Activated CD4-positive, alpha-beta T cell treated with anti-CD3 and anti-CD28 coated beads, Interleukin-2, amount 50 U/mL, for 48 hours (primary cell): ENCODE measurements at regions not wholly inside any gene's neighbourhood (a gene's known extent, or its start where the extent isn't known, plus 50 kb on each side); places are given as distances from the start of the nearest gene placed in this dataset.

Experiments used
- DNase-seq, 2 experiments: peaks; one replicate each; pipeline ENCODE4 v3.0.0-alpha.2; 2020

GRCh38 chr2:45300026-45300750 is 290.9 kb upstream of the SIX2 start:
- no peak for DNase-seq

DNA sequence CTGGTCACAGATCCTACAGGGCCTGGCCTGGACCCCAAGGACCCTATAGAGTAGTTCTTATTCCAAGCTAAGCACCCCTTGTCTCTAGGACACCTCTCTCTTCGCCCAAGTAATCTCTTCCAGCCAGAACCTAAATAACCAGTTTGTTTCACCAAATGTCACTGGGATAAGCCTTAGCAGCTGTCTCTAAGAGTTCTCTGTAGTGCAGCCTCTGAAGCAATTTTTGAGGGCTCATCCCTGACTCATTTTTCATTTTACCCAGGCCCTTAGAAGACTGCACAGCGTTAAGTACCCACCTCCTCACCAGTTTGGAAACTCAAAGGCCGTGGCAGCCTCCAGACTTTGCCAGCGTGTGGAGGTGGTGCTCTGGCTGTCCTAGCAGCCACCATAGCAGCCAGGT is 290.1 kb upstream of the SIX2 start:
- DNase-seq, result no peak

GRCh38 chr2:45293182-45293581 is 283.9 kb upstream of the SIX2 start:
- no peak for DNase-seq

- no peak for DNase-seq
Measured at GRCh38 chr2:45291296-45291701, 282.0 kb upstream of the SIX2 start.

DNA sequence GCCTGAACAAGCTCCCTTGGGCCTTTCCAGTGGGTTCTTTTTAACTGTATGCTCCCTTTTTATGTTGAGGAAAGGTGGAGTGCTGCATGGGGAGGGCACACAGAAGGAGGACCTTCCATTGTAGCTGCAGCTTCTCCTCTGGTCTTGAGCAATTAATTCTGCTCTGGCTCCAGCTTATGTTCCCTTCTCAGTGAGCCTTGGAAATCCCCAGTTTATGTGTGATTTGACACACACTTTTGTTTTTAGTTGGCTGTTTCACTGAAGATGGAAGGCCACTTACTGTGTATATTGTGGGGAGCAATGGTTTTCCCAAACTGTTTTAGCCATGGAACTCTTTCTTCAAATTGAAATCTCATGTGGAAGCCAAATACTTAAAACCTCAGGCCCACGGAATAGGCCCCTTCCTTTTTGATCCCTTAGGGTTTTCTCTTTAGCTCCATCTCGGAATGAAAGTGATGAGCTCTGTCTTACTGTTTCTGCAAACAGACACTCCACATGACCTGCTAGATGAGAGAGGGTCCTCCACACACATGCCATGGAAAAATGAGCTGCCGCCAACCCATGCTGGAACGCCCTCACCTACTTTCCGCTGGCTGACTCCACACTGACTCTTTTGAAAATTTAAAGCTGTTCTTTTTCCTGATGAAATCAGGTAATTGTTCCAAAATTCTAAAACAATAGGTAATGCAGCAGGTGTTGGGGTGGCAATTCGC is 280.9 kb upstream of the SIX2 start:
- DNase-seq, result no peak

- no peak for DNase-seq
Measured at GRCh38 chr2:45288532-45289417, 279.5 kb upstream of the SIX2 start.

GRCh38 chr2:45287045-45287444 is 277.8 kb upstream of the SIX2 start:
- DNase-seq, result no peak

DNA sequence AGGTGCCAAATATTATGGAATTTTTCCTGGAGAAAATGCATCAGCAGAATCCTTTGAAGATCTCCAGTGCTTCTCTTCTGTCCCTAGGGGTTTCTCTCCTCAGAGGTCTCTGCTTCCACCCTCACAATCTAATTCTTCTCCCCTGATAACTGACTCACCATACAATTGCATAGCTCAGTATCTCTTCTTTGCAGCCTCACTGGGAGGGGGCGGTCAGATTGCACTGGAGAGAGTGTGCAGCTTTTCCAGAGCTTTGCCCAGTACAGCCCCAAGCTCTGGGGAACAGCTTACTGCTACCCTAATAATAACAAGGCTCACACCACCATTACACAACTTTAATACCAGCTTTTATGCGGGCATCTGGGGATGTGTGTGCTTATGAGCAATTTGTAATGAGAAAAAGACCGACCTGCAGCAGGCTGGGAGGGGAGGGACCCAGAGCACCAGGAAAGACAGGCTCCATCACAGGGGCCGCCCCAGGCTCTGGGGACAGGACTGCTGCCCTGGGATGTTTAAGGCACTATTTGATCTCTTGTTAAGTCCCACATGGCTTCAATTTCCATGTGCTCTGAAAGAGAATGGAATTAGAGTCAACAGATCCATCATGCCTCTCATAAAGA is 276.6 kb upstream of the SIX2 start:
- no peak for DNase-seq

DNA sequence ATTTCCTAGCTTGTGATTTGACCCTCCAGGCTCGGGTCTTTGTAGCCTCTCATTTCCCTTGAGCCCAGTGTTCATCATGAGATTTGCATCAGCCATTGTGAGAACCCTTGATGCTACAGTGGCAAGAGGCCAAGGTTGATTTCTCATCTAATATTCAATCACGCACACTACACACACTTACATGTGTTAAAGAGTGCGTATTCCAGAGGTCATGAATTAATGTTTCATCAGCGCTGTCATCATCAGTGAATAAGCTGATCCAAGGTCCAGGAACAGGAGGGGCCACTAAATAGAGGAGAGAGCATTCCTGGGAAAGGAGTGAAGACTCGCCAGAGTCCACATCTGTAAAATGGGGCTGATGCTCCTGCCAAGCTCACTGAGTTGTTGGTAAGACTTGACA is 276.1 kb upstream of the SIX2 start:
- DNase-seq, result no peak

DNA sequence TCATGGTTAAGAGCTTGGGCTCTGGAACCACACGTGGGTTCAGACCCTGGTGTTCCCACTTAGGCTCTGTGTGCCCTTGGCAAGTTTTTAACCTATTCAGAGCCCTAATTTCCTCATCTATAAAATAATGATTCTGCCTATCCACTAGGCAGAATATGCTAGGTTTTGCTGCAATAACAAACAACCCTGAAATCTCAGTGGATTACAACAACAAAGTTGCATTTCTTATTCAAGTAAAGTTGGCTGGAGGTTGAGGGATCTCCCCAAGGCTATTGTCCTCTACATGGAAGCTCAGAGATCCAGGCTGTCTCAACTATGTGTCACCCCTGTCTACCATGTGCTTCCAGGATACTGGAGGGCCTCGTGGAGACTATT is 275.4 kb upstream of the SIX2 start:
- DNase-seq, result no peak

- DNase-seq, result no peak
Measured at GRCh38 chr2:45283764-45284620, 274.7 kb upstream of the SIX2 start.

DNA sequence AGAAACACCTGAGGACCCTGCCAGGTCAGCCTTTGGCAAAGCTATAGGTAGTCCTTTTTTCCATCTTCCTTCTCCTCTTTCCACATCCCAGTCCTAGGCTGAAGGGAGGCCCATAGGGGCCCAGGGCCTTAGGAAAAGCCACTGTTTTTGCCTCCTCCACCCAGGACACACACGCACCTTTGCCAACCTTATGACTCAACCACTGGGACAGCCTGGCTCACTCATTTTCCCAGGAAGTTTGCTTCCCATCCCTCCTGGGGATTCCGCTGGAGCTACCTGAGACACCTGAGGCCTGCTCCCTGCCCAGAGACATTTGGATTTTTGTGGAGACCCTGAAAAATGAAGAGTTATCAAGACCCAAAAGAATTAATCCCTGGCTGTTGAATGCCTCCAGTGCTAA is 273.4 kb upstream of the SIX2 start:
- DNase-seq, result no peak

DNA sequence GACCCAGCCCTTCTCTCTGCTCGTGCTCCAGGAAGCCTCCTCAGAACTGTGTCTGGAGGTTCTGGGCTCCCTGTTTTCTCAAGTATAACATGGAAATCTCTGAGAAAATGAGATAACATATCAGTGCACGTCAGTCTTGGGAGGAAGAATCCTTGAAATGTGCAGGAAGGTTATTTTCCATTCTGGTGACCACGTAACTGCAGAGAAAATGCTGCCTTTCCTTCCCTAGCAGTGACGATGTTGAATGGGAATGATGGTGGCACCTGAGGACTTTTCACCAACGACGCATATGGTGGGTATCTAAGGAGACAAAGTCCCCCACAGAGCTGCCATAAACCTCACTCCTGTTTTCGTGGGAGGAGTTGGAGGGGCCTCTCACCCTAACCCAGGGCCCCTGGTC is 272.1 kb upstream of the SIX2 start:
- DNase-seq, result no peak

GRCh38 chr2:45280794-45281193 is 271.5 kb upstream of the SIX2 start:
- DNase-seq, result no peak

DNA sequence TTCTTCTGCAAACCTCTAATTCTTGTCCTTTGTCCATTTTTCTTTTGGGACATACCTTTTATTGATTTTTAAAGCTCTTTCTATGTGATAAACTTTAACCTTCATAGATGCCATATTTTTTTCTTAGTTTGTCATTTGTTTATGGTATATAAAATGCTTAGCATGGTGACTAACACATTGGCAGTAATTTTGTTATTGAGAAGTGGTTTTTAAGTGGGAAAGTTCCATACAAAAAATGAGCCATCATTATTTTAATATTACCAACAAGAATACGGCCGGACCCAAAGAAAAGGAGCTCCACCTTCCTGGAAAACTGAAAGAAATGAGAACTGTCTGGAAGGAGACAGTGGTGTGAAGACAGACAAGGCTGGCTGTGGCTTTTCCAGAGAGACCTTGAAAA is 270.1 kb upstream of the SIX2 start:
- DNase-seq, result no peak

GRCh38 chr2:45278365-45279078 is 269.3 kb upstream of the SIX2 start:
- DNase-seq, result no peak

DNA sequence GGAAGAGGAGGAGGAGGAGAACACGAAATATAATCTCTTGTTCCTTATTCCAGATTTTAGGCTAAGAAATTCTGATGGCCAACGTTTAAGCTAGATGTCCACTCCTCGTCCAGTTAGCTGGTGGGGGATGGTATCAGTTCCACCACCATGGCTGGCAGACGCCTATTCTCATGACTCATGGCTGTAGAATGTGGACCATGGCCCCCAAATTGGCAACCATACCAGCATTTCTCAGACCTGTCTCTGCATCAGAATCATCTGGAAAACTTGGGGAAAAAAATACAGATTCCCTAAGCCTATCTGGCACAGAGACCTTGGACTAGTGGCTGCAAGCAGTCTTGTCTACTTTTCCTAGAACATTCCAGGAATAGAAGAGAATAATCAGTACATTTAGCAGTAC is 267.7 kb upstream of the SIX2 start:
- DNase-seq, result no peak

- DNase-seq, result no peak
Measured at GRCh38 chr2:45275806-45276205, 266.6 kb upstream of the SIX2 start.

- DNase-seq, result no peak
Measured at GRCh38 chr2:45275242-45275805, 266.1 kb upstream of the SIX2 start.

- DNase-seq, result no peak
Measured at GRCh38 chr2:45274250-45274926, 265.1 kb upstream of the SIX2 start.
